Stimulated activated memory B cell treated with anti-CD40 and anti-IgM and Interleukin-4, amounts not matched to agents 10 μg/mL and 1 μg/mL and 100 μg/mL, for 72 hours (primary cell): ENCODE measurements at regions not wholly inside any gene's neighbourhood (a gene's known extent, or its start where the extent isn't known, plus 50 kb on each side); places are given as distances from the start of the nearest gene placed in this dataset.
"Not testable (repeated sequence)": the region's sequence is repeated elsewhere in the genome, so short reads cannot be mapped to it uniquely, and the experiment has no call there.

Source experiments
- ATAC-seq: fragments of 150-1000 bp; cut with Tn5 transposase; 2 replicates; pipeline ENCODE4 v1.10.0; 2021
- H3K27ac Mint-ChIP-seq: one replicate; pipeline ENCODE4 v1.8.0; 2022; ENCODE audit warnings: mild to moderate bottlenecking, mixed read lengths
- H3K27me3 Mint-ChIP-seq: one replicate; pipeline ENCODE4 v1.8.0; 2022; ENCODE audit warnings: mixed read lengths
- H3K36me3 Mint-ChIP-seq: one replicate; pipeline ENCODE4 v1.8.0; 2022; ENCODE audit warnings: mixed read lengths
- H3K4me1 Mint-ChIP-seq: one replicate; pipeline ENCODE4 v1.8.0; 2022; ENCODE audit warnings: mixed read lengths
- H3K4me3 Mint-ChIP-seq: one replicate; pipeline ENCODE4 v1.8.0; 2022; ENCODE audit warnings: mild to moderate bottlenecking, moderate library complexity, mixed read lengths
- H3K9me3 Mint-ChIP-seq: one replicate; pipeline ENCODE4 v1.8.0; 2022; ENCODE audit warnings: mixed read lengths

- H3K4me1 Mint-ChIP-seq = no peaks in the 10 kb centered on the region
- no peaks in the 10 kb centered on the region for H3K36me3 Mint-ChIP-seq
- no peak overlapping the region for H3K4me3 Mint-ChIP-seq
- no peak overlapping the region for H3K27ac Mint-ChIP-seq
- no peak for ATAC-seq
- peaks cover 7% of the 10 kb centered on the region for H3K9me3 Mint-ChIP-seq
- no peaks in the 10 kb centered on the region for H3K27me3 Mint-ChIP-seq
Observed at GRCh38 chr7:113622796-113623195, 296.0 kb downstream of the PPP1R3A start.

GRCh38 chr7:113610572-113610971 lies 308.2 kb downstream of the PPP1R3A start:
- Mint-ChIP-seq H3K4me3 (no peak overlapping the region), H3K9me3 (no peaks in the 10 kb centered on the region)

GRCh38 chr7:113608782-113609181 lies 310.0 kb downstream of the PPP1R3A start:
- H3K36me3 Mint-ChIP-seq = no peaks in the 10 kb centered on the region
- H3K4me1 Mint-ChIP-seq = no peaks in the 10 kb centered on the region
- no peak overlapping the region for H3K27ac Mint-ChIP-seq
- no peaks in the 10 kb centered on the region for H3K9me3 Mint-ChIP-seq
- no peak overlapping the region for H3K4me3 Mint-ChIP-seq
- no peak for ATAC-seq
- no peaks in the 10 kb centered on the region for H3K27me3 Mint-ChIP-seq

More at GRCh38 chr7:113610572-113610971, 308.2 kb downstream of the PPP1R3A start:
- Mint-ChIP-seq H3K27me3 (no peaks in the 10 kb centered on the region), H3K27ac (no peak overlapping the region), H3K36me3 (no peaks in the 10 kb centered on the region), H3K4me1 (no peaks in the 10 kb centered on the region)
- no peak for ATAC-seq

- Mint-ChIP-seq H3K4me1 (no peaks in the 10 kb centered on the region), H3K36me3 (no peaks in the 10 kb centered on the region), H3K27ac (no peak overlapping the region), H3K9me3 (no peaks in the 10 kb centered on the region), H3K4me3 (no peak overlapping the region), H3K27me3 (no peaks in the 10 kb centered on the region)
- no peak for ATAC-seq
Observed at GRCh38 chr7:113606325-113606724, 312.5 kb downstream of the PPP1R3A start.

- not testable (repeated sequence) for H3K36me3 Mint-ChIP-seq, H3K4me3 Mint-ChIP-seq, H3K4me1 Mint-ChIP-seq, H3K27ac Mint-ChIP-seq, H3K27me3 Mint-ChIP-seq, ATAC-seq, H3K9me3 Mint-ChIP-seq
Observed at GRCh38 chr7:113600428-113600827, 318.4 kb downstream of the PPP1R3A start.

- ATAC-seq, H3K4me3 Mint-ChIP-seq: not testable (repeated sequence)
Observed at GRCh38 chr7:113593455-113593854, 325.4 kb downstream of the PPP1R3A start.

GRCh38 chr7:113592924-113593323 lies 325.9 kb downstream of the PPP1R3A start:
- not testable (repeated sequence) for H3K27ac Mint-ChIP-seq, H3K36me3 Mint-ChIP-seq, H3K4me3 Mint-ChIP-seq, ATAC-seq, H3K27me3 Mint-ChIP-seq, H3K4me1 Mint-ChIP-seq, H3K9me3 Mint-ChIP-seq

More at GRCh38 chr7:113593455-113593854, 325.4 kb downstream of the PPP1R3A start:
- not testable (repeated sequence) for H3K27me3 Mint-ChIP-seq, H3K4me1 Mint-ChIP-seq, H3K9me3 Mint-ChIP-seq, H3K27ac Mint-ChIP-seq, H3K36me3 Mint-ChIP-seq

- Mint-ChIP-seq H3K4me1 (no peaks in the 10 kb centered on the region), H3K27me3 (no peaks in the 10 kb centered on the region), H3K4me3 (no peak overlapping the region), H3K27ac (no peak overlapping the region), H3K36me3 (no peaks in the 10 kb centered on the region), H3K9me3 (no peaks in the 10 kb centered on the region)
- ATAC-seq = no peak
Observed at GRCh38 chr7:113582471-113582870, 336.3 kb downstream of the PPP1R3A start.

- not testable (repeated sequence) for H3K4me3 Mint-ChIP-seq, H3K4me1 Mint-ChIP-seq, H3K9me3 Mint-ChIP-seq, H3K27ac Mint-ChIP-seq, H3K27me3 Mint-ChIP-seq, ATAC-seq, H3K36me3 Mint-ChIP-seq
Observed at GRCh38 chr7:113563257-113563656, 355.6 kb downstream of the PPP1R3A start.

GRCh38 chr7:113562801-113563200 lies 356.0 kb downstream of the PPP1R3A start:
- ATAC-seq = no peak
- Mint-ChIP-seq H3K4me3 (no peak overlapping the region), H3K27ac (no peak overlapping the region), H3K4me1 (no peaks in the 10 kb centered on the region), H3K36me3 (no peaks in the 10 kb centered on the region), H3K27me3 (no peaks in the 10 kb centered on the region), H3K9me3 (no peaks in the 10 kb centered on the region)

- Mint-ChIP-seq H3K27me3 (no peaks in the 10 kb centered on the region), H3K4me3 (no peak overlapping the region), H3K36me3 (no peaks in the 10 kb centered on the region), H3K4me1 (no peaks in the 10 kb centered on the region), H3K9me3 (no peaks in the 10 kb centered on the region), H3K27ac (no peak overlapping the region)
- ATAC-seq = no peak
Observed at GRCh38 chr7:113562242-113562641, 356.6 kb downstream of the PPP1R3A start.

GRCh38 chr7:113561446-113561845 lies 357.4 kb downstream of the PPP1R3A start:
- no peaks in the 10 kb centered on the region for H3K27me3 Mint-ChIP-seq
- H3K4me3 Mint-ChIP-seq = no peak overlapping the region
- no peak overlapping the region for H3K27ac Mint-ChIP-seq
- H3K4me1 Mint-ChIP-seq = no peaks in the 10 kb centered on the region
- H3K36me3 Mint-ChIP-seq = no peaks in the 10 kb centered on the region
- ATAC-seq = no peak
- no peaks in the 10 kb centered on the region for H3K9me3 Mint-ChIP-seq

- no peaks in the 10 kb centered on the region for H3K36me3 Mint-ChIP-seq
- H3K4me3 Mint-ChIP-seq = no peak overlapping the region
- H3K9me3 Mint-ChIP-seq = no peaks in the 10 kb centered on the region
- H3K27me3 Mint-ChIP-seq = no peaks in the 10 kb centered on the region
- ATAC-seq = no peak
- no peaks in the 10 kb centered on the region for H3K4me1 Mint-ChIP-seq
- H3K27ac Mint-ChIP-seq = no peak overlapping the region
Observed at GRCh38 chr7:113550966-113551365, 367.8 kb downstream of the PPP1R3A start.

GRCh38 chr7:113548561-113548960 lies 370.2 kb downstream of the PPP1R3A start:
- H3K27ac Mint-ChIP-seq = no peak overlapping the region
- no peaks in the 10 kb centered on the region for H3K27me3 Mint-ChIP-seq
- no peak for ATAC-seq
- no peaks in the 10 kb centered on the region for H3K4me1 Mint-ChIP-seq
- H3K36me3 Mint-ChIP-seq = no peaks in the 10 kb centered on the region
- no peak overlapping the region for H3K4me3 Mint-ChIP-seq
- no peaks in the 10 kb centered on the region for H3K9me3 Mint-ChIP-seq

GRCh38 chr7:113548137-113548536 lies 370.7 kb downstream of the PPP1R3A start:
- no peaks in the 10 kb centered on the region for H3K36me3 Mint-ChIP-seq
- ATAC-seq = no peak
- H3K9me3 Mint-ChIP-seq = no peaks in the 10 kb centered on the region
- H3K4me1 Mint-ChIP-seq = no peaks in the 10 kb centered on the region
- no peak overlapping the region for H3K27ac Mint-ChIP-seq
- H3K27me3 Mint-ChIP-seq = no peaks in the 10 kb centered on the region
- H3K4me3 Mint-ChIP-seq = no peak overlapping the region

GRCh38 chr7:113521468-113521867 lies 397.3 kb downstream of the PPP1R3A start:
- no peak overlapping the region for H3K4me3 Mint-ChIP-seq
- no peak overlapping the region for H3K27ac Mint-ChIP-seq

GRCh38 chr7:113519472-113519871 lies 399.3 kb downstream of the PPP1R3A start:
- no peaks in the 10 kb centered on the region for H3K4me1 Mint-ChIP-seq
- peaks cover 2% of the 10 kb centered on the region for H3K9me3 Mint-ChIP-seq
- no peak overlapping the region for H3K27ac Mint-ChIP-seq
- ATAC-seq = no peak
- H3K36me3 Mint-ChIP-seq = no peaks in the 10 kb centered on the region
- H3K27me3 Mint-ChIP-seq = no peaks in the 10 kb centered on the region
- H3K4me3 Mint-ChIP-seq = no peak overlapping the region

More at GRCh38 chr7:113521468-113521867, 397.3 kb downstream of the PPP1R3A start:
- no peaks in the 10 kb centered on the region for H3K36me3 Mint-ChIP-seq
- H3K4me1 Mint-ChIP-seq = no peaks in the 10 kb centered on the region
- peaks cover 2% of the 10 kb centered on the region for H3K9me3 Mint-ChIP-seq
- no peak for ATAC-seq
- H3K27me3 Mint-ChIP-seq = no peaks in the 10 kb centered on the region
